ENCODE measurements at regions not wholly inside any gene's neighbourhood (a gene's known extent, or its start where the extent isn't known, plus 50 kb on each side); places are given as distances from the start of the nearest gene placed in this dataset.

GRCh38 chr1:221337106-221337505, 404.8 kb downstream of the DUSP10 start:
- no peaks in the 10 kb centered on the region for H3K9me3 ChIP-seq
- H3K4me3 Mint-ChIP-seq: no peak overlapping the region
- ATAC-seq (replicated peaks in 1 of 4): no peak
- no peak overlapping the region for H3K27ac ChIP-seq (ENCODE audit: low read length)
- H3K27ac Mint-ChIP-seq: no peak overlapping the region
- no peaks in the 10 kb centered on the region for H3K36me3 Mint-ChIP-seq
- no peak overlapping the region for H3K4me3 ChIP-seq (ENCODE audit: control insufficient read depth in 1 of 2, extremely low read depth in 1 of 2, low read length in 1 of 2)
- DNase-seq: no peak
- H3K9me3 Mint-ChIP-seq: peaks cover 2 to 7% (median 6%) of the 10 kb centered on the region in 3 donors
- WGBS (ENCODE audit: insufficient coverage): no CpG with 5 or more reads among the region's 2 CpGs
- H3K36me3 ChIP-seq (ENCODE audit: control insufficient read depth in 2 of 2, extremely low read depth in 1 of 2, insufficient read depth in 1 of 2, low read length in 1 of 2): no peaks in the 10 kb centered on the region
- H3K4me1 ChIP-seq (ENCODE audit: control insufficient read depth in 1 of 2, extremely low read depth in 1 of 2, insufficient read depth in 2 of 2, low read length in 2 of 2): no peaks in the 10 kb centered on the region
- CTCF ChIA-PET: interaction anchor here in 1 of 2 donors (0.6 kb wide), 1 partner anchor 1705 kb away, joined by 10 read pairs; no protein-coding TSS in a partner anchor
- peaks cover 0 to 9% of the 10 kb centered on the region in 2 donors for H3K27me3 Mint-ChIP-seq
- H3K4me1 Mint-ChIP-seq: no peaks in the 10 kb centered on the region
- POLR2A ChIA-PET: no interaction called here
- H3K27me3 ChIP-seq (replicated peaks in 1 of 2; ENCODE audit: control insufficient read depth in 2 of 2, extremely low read depth in 1 of 2, insufficient read depth in 2 of 2, low read length in 1 of 2): no peaks in the 10 kb centered on the region

GRCh38 chr1:221343136-221343535, 398.8 kb downstream of the DUSP10 start:
- peaks cover 5 to 13% of the 10 kb centered on the region in 2 donors for H3K27me3 Mint-ChIP-seq
- DNase-seq (no peak), ATAC-seq (replicated peaks in 1 of 4) (no peak)
- no peaks in the 10 kb centered on the region for H3K9me3 ChIP-seq
- H3K27me3 ChIP-seq (replicated peaks in 1 of 2; ENCODE audit: control insufficient read depth in 2 of 2, extremely low read depth in 1 of 2, insufficient read depth in 2 of 2, low read length in 1 of 2): no peaks in the 10 kb centered on the region
- no peaks in the 10 kb centered on the region for H3K36me3 Mint-ChIP-seq
- H3K4me3 ChIP-seq (ENCODE audit: control insufficient read depth in 1 of 2, extremely low read depth in 1 of 2, low read length in 1 of 2): no peak overlapping the region
- no peaks in the 10 kb centered on the region for H3K4me1 ChIP-seq (ENCODE audit: control insufficient read depth in 1 of 2, extremely low read depth in 1 of 2, insufficient read depth in 2 of 2, low read length in 2 of 2)
- no peaks in the 10 kb centered on the region for H3K9me3 Mint-ChIP-seq
- H3K27ac ChIP-seq (ENCODE audit: low read length): no peak overlapping the region
- no peak overlapping the region for H3K27ac Mint-ChIP-seq
- no peaks in the 10 kb centered on the region for H3K4me1 Mint-ChIP-seq
- POLR2A ChIA-PET: no interaction called here
- H3K4me3 Mint-ChIP-seq: no peak overlapping the region
- no peaks in the 10 kb centered on the region for H3K36me3 ChIP-seq (ENCODE audit: control insufficient read depth in 2 of 2, extremely low read depth in 1 of 2, insufficient read depth in 1 of 2, low read length in 1 of 2)
- CTCF ChIA-PET: no interaction called here

- Histone ChIP-seq H3K27ac (ENCODE audit: low read length) (no peak overlapping the region), H3K9me3 (no peaks in the 10 kb centered on the region), H3K4me1 (ENCODE audit: control insufficient read depth in 1 of 2, extremely low read depth in 1 of 2, insufficient read depth in 2 of 2, low read length in 2 of 2) (no peaks in the 10 kb centered on the region), H3K27me3 (replicated peaks in 1 of 2; ENCODE audit: control insufficient read depth in 2 of 2, extremely low read depth in 1 of 2, insufficient read depth in 2 of 2, low read length in 1 of 2) (no peaks in the 10 kb centered on the region), H3K4me3 (ENCODE audit: control insufficient read depth in 1 of 2, extremely low read depth in 1 of 2, low read length in 1 of 2) (no peak overlapping the region), H3K36me3 (ENCODE audit: control insufficient read depth in 2 of 2, extremely low read depth in 1 of 2, insufficient read depth in 1 of 2, low read length in 1 of 2) (no peaks in the 10 kb centered on the region)
- H3K9me3 Mint-ChIP-seq: no peaks in the 10 kb centered on the region
- ATAC-seq (replicated peaks in 1 of 4) (no peak), DNase-seq (no peak)
- no peak overlapping the region for H3K4me3 Mint-ChIP-seq
- no peak overlapping the region for H3K27ac Mint-ChIP-seq
- ChIA-PET CTCF (no interaction called here), POLR2A (no interaction called here)
- H3K4me1 Mint-ChIP-seq: no peaks in the 10 kb centered on the region
- H3K36me3 Mint-ChIP-seq: no peaks in the 10 kb centered on the region
- peaks cover 5 to 13% of the 10 kb centered on the region in 2 donors for H3K27me3 Mint-ChIP-seq
- WGBS (ENCODE audit: insufficient coverage): 94% methylated on average over 2 of the region's 3 CpGs
Measured at GRCh38 chr1:221343607-221344006, 398.3 kb downstream of the DUSP10 start.

GRCh38 chr1:221344693-221345092, 397.2 kb downstream of the DUSP10 start:
- ATAC-seq (replicated peaks in 1 of 4): no peak
- Histone ChIP-seq H3K27ac (ENCODE audit: low read length) (no peak overlapping the region), H3K9me3 (no peaks in the 10 kb centered on the region), H3K36me3 (ENCODE audit: control insufficient read depth in 2 of 2, extremely low read depth in 1 of 2, insufficient read depth in 1 of 2, low read length in 1 of 2) (no peaks in the 10 kb centered on the region), H3K27me3 (replicated peaks in 1 of 2; ENCODE audit: control insufficient read depth in 2 of 2, extremely low read depth in 1 of 2, insufficient read depth in 2 of 2, low read length in 1 of 2) (no peaks in the 10 kb centered on the region), H3K4me3 (ENCODE audit: control insufficient read depth in 1 of 2, extremely low read depth in 1 of 2, low read length in 1 of 2) (no peak overlapping the region), H3K4me1 (ENCODE audit: control insufficient read depth in 1 of 2, extremely low read depth in 1 of 2, insufficient read depth in 2 of 2, low read length in 2 of 2) (no peaks in the 10 kb centered on the region)
- POLR2A ChIA-PET: no interaction called here
- no peak overlapping the region for H3K4me3 Mint-ChIP-seq
- peaks cover 5 to 7% of the 10 kb centered on the region in 2 donors for H3K27me3 Mint-ChIP-seq
- CTCF ChIA-PET: no interaction called here
- no peaks in the 10 kb centered on the region for H3K36me3 Mint-ChIP-seq
- DNase-seq: no peak
- H3K4me1 Mint-ChIP-seq: no peaks in the 10 kb centered on the region
- no peaks in the 10 kb centered on the region for H3K9me3 Mint-ChIP-seq
- WGBS (ENCODE audit: insufficient coverage): no CpG with 5 or more reads among the region's 1 CpG
- H3K27ac Mint-ChIP-seq: no peak overlapping the region

GRCh38 chr1:221347706-221348105, 394.2 kb downstream of the DUSP10 start:
- Mint-ChIP-seq H3K27me3 (peaks cover 5 to 7% of the 10 kb centered on the region in 2 donors), H3K4me3 (no peak overlapping the region), H3K4me1 (no peaks in the 10 kb centered on the region), H3K36me3 (no peaks in the 10 kb centered on the region), H3K27ac (no peak overlapping the region), H3K9me3 (no peaks in the 10 kb centered on the region)
- Histone ChIP-seq H3K27ac (ENCODE audit: low read length) (no peak overlapping the region), H3K27me3 (replicated peaks in 1 of 2; ENCODE audit: control insufficient read depth in 2 of 2, extremely low read depth in 1 of 2, insufficient read depth in 2 of 2, low read length in 1 of 2) (no peaks in the 10 kb centered on the region), H3K36me3 (ENCODE audit: control insufficient read depth in 2 of 2, extremely low read depth in 1 of 2, insufficient read depth in 1 of 2, low read length in 1 of 2) (no peaks in the 10 kb centered on the region), H3K9me3 (no peaks in the 10 kb centered on the region), H3K4me1 (ENCODE audit: control insufficient read depth in 1 of 2, extremely low read depth in 1 of 2, insufficient read depth in 2 of 2, low read length in 2 of 2) (no peaks in the 10 kb centered on the region), H3K4me3 (ENCODE audit: control insufficient read depth in 1 of 2, extremely low read depth in 1 of 2, low read length in 1 of 2) (no peak overlapping the region)
- DNase-seq: no peak
- ChIA-PET CTCF (no interaction called here), POLR2A (no interaction called here)
- ATAC-seq (replicated peaks in 1 of 4): no peak
- 40% methylated on average over 1 of the region's 2 CpGs for WGBS (ENCODE audit: insufficient coverage)

- no peaks in the 10 kb centered on the region for H3K36me3 Mint-ChIP-seq
Measured at GRCh38 chr1:221350091-221350490, 391.8 kb downstream of the DUSP10 start.

GRCh38 chr1:221356693-221357092, 385.2 kb downstream of the DUSP10 start:
- DNase-seq (no peak), ATAC-seq (replicated peaks in 1 of 4) (no peak)
- no CpG with 5 or more reads among the region's 1 CpG for WGBS (ENCODE audit: insufficient coverage)
- H3K27me3 ChIP-seq (replicated peaks in 1 of 2; ENCODE audit: control insufficient read depth in 2 of 2, extremely low read depth in 1 of 2, insufficient read depth in 2 of 2, low read length in 1 of 2): no peaks in the 10 kb centered on the region
- Mint-ChIP-seq H3K27ac (no peak overlapping the region), H3K9me3 (no peaks in the 10 kb centered on the region), H3K4me3 (no peak overlapping the region), H3K27me3 (peaks cover 0 to 4% of the 10 kb centered on the region in 2 donors), H3K36me3 (no peaks in the 10 kb centered on the region), H3K4me1 (no peaks in the 10 kb centered on the region)
- H3K27ac ChIP-seq (ENCODE audit: low read length): no peak overlapping the region
- ChIA-PET POLR2A (no interaction called here), CTCF (no interaction called here)
- no peaks in the 10 kb centered on the region for H3K4me1 ChIP-seq (ENCODE audit: control insufficient read depth in 1 of 2, extremely low read depth in 1 of 2, insufficient read depth in 2 of 2, low read length in 2 of 2)
- no peaks in the 10 kb centered on the region for H3K36me3 ChIP-seq (ENCODE audit: control insufficient read depth in 2 of 2, extremely low read depth in 1 of 2, insufficient read depth in 1 of 2, low read length in 1 of 2)
- H3K9me3 ChIP-seq: no peaks in the 10 kb centered on the region
- H3K4me3 ChIP-seq (ENCODE audit: control insufficient read depth in 1 of 2, extremely low read depth in 1 of 2, low read length in 1 of 2): no peak overlapping the region

More at GRCh38 chr1:221350091-221350490, 391.8 kb downstream of the DUSP10 start:
- H3K27ac Mint-ChIP-seq: no peak overlapping the region
- no peaks in the 10 kb centered on the region for H3K4me1 ChIP-seq (ENCODE audit: control insufficient read depth in 1 of 2, extremely low read depth in 1 of 2, insufficient read depth in 2 of 2, low read length in 2 of 2)
- DNase-seq: no peak
- WGBS (ENCODE audit: insufficient coverage): 90% methylated on average over 1 of the region's 1 CpG
- no peak for ATAC-seq (replicated peaks in 1 of 4)
- ChIA-PET CTCF (no interaction called here), POLR2A (no interaction called here)
- H3K4me3 ChIP-seq (ENCODE audit: control insufficient read depth in 1 of 2, extremely low read depth in 1 of 2, low read length in 1 of 2): no peak overlapping the region
- no peaks in the 10 kb centered on the region for H3K36me3 ChIP-seq (ENCODE audit: control insufficient read depth in 2 of 2, extremely low read depth in 1 of 2, insufficient read depth in 1 of 2, low read length in 1 of 2)
- no peaks in the 10 kb centered on the region for H3K4me1 Mint-ChIP-seq
- H3K27me3 ChIP-seq (replicated peaks in 1 of 2; ENCODE audit: control insufficient read depth in 2 of 2, extremely low read depth in 1 of 2, insufficient read depth in 2 of 2, low read length in 1 of 2): no peaks in the 10 kb centered on the region
- no peaks in the 10 kb centered on the region for H3K9me3 ChIP-seq
- no peaks in the 10 kb centered on the region for H3K9me3 Mint-ChIP-seq
- no peak overlapping the region for H3K4me3 Mint-ChIP-seq
- H3K27me3 Mint-ChIP-seq: no peaks in the 10 kb centered on the region
- H3K27ac ChIP-seq (ENCODE audit: low read length): no peak overlapping the region
